Fibroblast of peridontal ligament (primary cell): ENCODE measurements at regions not wholly inside any gene's neighbourhood (a gene's known extent, or its start where the extent isn't known, plus 50 kb on each side); places are given as distances from the start of the nearest gene placed in this dataset.

Source experiments
- DNase-seq: peaks from one replicate; pipeline ENCODE4 v3.0.0-alpha.2; 2010; ENCODE audit errors: extremely low read depth

DNA sequence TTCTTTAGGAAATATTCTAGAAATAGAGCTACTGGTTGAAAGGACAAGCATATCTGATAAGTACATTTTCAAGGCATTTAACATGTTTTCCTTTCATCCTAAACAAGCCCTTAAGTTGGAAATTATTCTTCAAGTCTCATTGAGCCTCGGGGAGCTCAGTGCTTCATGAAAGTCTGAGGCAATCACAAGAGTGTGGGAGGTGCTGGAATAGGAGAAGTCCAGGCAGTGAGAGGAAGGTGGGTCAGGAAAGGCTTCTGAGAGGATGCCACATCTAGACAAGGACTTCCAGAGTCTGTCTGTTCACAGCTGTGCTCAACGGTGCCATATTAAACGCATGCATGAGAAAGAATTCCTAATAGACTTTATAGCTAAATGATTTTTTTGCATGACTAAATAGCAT lies 69.8 kb downstream of the CD83 start:
- no peak for DNase-seq

DNA sequence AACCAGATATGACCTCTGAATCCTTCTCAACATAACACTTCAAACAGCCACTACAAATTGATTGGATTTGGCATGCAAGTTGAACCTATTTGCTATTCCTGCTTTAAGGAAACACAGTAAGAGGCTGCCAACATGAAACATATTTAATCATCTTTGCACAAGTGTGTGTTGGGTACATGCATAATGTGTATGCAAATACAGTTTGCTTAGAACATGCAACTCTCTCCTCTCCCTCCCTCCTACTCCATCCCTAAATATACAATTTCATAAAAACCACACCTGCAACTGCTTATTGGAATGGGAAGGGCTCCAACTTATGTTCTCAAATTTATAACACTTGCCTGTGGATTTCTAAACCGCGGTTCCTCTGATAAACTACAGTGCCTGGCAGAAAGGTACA lies 71.5 kb downstream of the CD83 start:
- no peak for DNase-seq

DNA sequence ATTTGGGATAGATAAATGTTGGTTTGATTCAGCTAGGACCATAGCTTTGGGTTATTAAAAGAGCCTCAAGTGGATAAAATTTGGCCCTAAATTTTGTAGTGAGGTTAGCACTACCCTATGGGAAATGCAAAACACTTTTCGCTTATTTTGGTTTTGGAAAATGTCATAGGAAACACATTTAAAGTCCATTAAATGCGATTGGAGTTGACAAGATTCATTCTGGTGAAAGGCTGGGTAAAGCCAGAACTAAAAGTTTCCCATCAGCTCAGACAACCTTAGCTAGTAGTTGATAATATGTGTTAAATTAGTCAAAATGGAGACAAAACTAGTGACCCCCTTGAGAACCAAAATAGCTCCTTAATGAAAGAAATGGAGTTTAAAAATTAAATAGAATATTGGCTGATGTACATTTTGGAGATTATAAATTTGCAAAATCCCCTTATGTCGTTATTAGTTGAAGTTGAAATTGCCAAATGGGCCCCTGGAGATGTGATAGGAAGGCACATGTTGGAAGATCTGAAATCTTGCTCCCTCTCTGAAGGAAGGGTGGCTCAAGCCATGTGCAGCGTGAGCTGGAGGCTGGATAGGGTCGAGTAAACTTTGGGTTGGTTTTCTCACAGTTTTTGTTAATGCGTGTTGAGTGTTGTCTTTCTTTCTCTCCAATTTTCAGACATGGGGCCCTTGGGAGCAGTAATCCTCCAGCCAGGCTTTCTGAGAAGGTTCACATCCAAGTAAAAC lies 72.8 kb downstream of the CD83 start:
- no peak for DNase-seq

DNA sequence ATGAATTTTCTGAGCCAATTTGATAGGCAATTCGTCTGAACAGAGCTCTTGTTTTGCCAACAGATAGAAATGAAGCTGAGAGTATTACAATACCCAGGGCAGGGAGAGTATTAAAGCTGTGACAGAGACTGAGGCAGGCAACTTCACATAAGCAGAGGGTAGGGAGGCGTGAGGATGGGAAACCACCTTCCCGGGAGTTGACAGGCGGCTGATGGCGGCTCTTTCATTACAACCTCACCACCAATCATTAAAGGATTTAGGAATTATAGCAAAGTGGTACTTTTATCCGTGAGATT lies 73.3 kb downstream of the CD83 start:
- DNase-seq, result no peak

DNA sequence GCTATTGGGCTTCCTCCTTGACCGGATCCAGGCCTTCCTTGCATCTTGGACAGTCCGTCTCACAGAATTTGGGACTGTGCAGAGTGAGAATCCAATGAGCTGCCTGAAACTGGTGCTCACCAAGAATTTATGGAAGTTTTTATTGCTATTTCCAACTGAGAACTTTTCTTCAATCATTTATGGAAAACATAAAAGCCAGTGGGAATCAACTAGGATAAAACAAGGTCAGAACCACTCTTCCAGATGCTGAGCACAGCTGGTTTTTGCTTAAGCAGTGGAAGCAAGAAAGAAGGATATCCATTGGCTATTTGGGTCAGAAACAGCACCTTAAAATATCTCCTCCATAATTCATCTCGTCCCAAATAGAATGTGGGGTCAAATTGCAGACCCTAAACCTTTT lies 74.2 kb downstream of the CD83 start:
- no peak for DNase-seq

DNA sequence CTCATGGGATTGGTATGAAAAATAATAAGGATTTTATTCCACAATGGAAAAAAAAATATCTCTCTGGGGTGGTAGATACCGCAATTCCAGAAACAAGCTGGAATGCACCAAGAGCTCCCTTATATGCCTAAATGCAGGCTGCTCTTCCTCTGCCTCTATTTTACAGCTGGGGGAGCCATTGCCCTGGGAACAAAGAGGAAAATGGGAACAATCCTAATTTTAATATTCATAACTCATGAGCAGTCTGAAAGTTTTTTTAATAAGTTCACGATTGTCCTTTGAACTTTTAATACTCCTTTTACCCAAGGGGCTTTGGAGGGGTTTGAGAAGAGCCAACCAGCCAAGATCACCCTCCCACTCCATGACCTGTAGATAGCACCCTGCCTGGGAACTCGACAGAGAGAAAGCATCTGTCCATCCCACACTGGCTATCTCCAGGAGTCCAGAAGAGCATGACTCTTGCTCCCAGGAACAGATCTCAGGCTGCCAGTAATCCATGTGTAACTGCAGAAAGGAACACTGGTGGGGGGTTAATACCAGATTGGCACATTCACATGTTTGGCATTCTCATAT lies 74.7 kb downstream of the CD83 start:
- DNase-seq, result no peak

DNA sequence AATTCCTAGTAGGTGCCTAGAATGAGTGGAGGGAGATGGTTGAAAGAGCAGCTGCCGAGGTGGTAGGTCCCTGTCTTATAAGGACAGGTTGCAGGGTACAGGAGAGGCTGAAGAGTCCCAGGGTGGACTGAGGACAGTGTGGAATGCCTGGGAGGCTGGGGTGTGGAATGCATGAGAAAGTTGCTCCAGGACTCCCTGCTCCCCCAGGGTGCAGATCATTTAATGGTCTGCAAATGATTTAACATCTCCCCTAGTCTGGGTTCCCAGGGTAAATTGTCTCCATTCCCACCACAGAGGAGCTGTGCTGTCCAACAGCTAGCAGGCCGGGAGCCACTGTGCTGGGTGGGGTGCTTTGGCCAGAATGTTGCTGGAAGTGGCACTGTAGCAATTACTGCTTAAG lies 76.0 kb downstream of the CD83 start:
- no peak for DNase-seq

DNA sequence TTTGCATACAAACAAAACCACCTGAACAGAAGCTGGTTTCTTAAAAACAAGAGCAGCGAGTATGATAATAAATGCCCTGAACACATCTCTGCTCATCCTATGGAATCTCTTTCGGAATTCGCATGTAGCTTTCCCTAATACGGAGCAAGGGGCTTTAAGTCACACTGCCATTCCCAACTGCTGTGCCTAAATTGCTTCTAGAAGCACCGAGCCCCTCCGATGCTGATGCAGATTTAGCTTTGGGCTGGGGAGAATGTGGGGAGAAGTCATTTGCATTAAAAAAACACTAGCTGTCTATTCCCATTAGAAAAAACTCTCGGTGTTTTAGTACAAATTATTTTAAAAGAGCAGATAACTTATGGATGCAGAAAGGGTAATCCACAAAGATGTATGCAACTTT lies 76.9 kb downstream of the CD83 start:
- DNase-seq, result no peak

DNA sequence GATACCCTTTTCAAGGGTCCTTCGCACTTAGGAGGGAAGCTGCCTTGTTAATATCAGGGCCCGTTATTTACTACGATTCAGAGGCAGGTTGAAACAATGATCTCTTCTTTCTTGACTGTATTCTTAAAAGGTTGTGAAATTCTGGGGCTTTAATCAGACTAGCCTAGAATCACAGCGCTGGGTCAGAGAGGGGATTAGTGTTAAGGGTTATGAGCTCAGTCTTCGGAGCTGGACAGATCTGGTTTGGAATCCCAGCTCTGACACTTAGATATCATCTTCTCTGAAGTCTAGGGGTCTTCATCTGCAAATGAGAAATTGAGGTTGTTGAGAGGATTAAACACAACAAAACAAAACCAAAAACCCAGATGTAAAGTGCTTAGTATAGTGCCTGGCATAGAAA lies 77.4 kb downstream of the CD83 start:
- DNase-seq, result no peak

DNA sequence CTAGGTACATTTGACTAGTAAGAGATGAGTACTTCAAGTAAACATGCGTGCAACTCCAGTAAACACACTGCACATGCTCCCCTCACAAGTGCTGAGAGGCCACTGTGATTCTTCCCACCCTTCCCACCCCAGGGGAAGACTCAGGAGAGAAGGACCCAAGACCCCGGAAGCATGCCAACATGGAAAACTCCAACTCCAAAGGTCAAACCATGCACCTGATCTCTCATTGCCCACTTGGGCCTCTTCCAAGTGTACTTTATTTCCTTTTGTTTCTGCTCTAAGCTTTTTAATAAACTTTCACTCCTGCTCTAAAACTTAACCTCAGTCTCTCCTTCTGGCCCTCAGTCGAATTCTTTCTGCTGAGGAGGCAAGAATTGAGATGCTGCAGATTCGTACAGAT lies 78.5 kb downstream of the CD83 start:
- no peak for DNase-seq

DNA sequence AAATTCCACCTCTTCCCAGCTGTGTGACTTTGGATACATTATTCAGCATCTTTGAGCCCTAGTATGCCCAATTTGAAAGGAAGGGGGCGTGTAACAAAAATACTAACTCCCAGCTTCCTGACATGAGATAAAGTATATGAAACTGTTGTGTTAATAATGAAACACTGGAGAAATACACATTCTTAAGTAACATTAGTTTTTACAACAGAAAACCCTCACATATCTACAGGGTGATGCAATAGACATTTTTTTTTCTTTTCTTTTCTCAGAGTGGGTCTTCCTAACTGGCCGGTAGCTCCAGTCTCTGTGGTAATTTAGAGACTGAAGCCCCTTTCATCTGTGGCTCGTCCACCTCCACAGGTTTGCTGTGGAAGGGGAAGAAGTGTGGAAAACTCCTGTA lies 79.5 kb downstream of the CD83 start:
- no peak for DNase-seq

DNA sequence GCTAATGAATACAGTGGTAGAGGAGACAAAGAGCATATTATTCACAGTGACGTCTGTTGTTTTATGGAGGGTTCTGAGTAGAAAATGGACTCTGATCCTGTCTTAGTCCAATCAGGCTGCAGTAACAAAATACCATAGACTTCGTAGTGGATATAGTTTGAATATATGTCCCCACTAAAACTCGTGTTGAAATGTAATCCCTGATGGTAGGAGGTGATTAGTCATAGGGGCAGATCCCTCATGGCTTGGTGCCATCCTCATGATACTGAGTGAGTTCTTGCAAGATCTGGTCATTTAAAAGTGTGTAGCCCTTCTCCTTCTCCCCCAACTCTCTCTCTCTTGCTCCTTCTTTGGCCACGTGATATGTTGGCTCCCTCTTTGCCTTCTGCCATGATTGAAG lies 82.5 kb downstream of the CD83 start:
- peak; percentile 45 for DNase-seq

DNA sequence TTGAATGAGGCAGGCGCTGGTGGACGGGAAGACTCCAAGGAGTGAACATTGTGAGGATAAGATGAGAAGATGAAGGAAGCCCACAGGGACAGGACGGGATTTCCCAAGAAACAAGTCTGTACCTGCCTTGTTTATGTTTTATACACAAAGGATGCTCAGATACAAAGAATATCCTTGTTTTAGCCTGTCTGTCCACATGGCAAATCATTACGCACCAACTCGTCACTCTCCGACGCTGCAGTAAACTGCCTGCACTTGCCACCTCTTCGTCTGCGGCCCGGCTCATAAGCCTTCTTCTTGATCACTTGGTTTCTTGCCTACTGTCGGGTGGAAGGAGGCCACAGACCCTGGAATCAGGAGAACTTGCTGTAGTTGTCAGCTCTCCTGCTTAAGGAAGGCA lies 85.4 kb downstream of the CD83 start:
- DNase-seq, result no peak

DNA sequence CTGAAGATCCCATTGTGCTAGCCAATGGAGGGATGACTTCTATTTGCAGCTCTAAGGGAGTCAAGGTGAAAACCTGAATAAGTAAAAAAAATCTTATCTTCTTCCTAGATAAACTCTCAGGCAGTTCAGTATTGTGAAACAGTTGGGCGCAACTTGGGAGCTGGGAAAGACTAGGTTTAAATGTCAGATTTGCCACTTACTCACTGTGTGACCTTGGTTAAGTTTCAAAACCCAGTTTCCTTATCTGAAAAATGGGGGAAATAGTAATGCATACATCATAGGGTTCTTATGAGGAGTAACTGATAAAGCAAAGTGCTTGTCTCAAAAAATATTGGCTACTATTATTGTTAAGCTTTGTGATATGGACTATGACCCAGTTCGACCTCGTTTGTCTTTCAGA lies 88.8 kb downstream of the CD83 start:
- DNase-seq, result no peak

DNA sequence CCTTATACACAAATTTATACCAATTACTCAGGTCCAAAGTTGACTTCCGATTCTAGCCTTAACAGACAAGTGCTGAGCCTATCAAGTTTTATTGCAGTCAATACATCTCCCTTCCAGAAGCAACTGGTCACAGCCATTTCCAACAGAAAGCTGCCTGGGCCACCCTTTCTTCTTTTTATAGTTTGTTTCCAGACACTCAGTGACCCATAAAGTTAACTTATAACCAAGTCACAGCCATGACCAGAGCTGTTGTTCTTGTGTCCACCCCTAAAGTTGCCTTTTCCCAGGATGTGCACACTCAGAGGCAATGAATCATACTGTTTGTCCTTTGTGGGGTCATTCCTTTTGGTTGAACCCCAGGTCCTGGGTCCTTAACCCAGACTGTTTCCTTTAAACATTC lies 89.9 kb downstream of the CD83 start:
- DNase-seq, result no peak

DNA sequence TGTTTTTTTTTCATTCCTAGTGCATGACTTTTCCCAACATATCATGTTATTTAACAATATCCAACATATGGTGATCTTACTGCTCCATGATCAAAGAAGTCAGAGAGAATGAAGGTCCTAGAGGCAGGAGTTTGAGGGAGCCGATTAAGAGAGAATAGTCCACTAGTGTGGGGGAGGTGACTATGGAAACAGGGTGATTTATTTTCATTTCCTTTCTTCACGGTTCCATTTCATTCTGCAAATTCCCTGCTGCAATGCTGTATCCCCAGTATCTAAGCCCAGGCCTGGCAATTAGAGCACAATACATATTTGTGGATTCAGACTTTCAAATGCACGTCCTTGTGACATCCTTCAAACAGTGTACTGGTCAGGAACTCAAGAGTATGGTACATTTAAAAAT lies 91.4 kb downstream of the CD83 start:
- DNase-seq, result no peak

DNA sequence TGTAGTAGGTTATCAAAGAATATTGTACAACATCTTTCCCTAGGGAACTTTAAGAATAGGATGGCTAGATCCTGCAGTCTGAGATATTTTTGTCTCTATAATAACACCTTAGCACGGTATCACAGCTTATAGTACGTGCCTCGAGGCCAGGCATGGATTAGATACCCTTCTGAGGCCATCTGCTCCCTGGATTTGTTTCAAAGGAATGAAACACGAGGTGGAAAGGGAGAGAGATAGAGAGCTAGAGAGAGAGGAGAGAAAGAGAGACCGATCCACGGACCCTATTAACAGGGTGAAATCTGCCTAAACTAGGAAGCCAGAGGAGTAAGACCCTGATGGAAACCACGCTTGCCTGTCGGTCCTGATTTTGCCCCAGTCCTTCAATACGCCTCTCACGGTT lies 92.5 kb downstream of the CD83 start:
- no peak for DNase-seq

DNA sequence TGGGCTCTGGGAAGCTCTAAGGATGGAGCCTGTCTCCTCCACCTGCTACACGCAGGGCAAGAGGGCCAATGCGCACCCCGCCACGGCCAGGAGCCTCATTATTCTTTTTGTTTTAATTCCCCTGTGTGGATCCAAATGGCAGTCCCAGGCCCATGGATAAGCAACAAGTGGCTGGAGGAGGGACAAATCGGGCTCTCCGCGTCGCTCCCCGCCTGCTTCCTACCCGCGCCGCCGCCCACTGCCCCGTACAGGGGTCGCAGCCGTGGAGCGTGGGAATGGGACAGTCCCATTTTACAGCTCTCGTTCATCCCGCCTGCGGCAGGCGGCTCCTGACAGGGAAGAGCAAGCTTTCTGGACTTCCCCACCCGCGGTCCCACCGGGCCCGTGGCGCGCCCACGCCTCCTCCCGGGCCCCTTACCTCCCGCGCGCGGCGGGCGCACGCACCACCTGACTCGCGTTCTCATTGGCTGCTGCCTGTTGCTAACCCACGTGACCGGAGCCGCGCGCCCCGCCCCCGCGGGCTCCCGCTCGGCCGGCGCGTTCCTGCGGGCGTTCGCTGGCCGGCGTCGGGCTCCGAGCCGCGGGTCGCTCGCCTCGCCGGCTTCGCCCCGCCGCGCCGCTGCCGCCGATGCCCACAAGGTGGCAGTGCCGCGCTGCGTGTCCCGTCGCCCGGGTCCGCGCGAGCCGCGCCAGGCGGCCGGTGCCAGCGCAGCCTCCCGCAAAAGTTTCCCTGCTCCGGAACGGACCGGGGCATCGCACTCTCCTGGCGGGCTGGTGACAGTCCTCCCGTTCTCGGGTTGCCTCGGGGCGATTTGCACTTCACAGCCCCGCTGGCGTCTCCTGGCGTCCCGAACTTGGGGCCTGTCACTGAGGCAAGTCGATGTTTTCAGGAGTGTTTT lies 93.3 kb downstream of the CD83 start:
- peak; percentile 79 for DNase-seq

DNA sequence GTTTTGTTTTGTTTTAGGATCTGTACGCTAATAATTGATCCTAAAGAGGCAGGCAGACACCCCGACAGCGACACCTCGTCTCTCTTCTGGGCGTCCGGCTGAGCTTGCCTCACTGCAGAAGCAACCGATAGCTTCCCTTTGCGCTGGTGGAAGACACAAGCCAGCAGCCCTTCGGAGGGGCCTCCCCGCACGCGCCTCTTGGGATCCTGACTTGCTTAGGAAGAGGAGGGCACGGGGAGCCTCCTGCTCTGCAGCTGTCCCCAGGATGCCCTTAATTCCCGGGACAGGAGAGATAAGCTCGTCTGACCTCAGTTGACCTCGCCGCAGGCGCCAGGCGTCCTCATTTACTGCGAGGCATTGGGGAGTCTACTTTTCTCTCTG lies 94.0 kb downstream of the CD83 start:
- DNase-seq, result peak; percentile 43

DNA sequence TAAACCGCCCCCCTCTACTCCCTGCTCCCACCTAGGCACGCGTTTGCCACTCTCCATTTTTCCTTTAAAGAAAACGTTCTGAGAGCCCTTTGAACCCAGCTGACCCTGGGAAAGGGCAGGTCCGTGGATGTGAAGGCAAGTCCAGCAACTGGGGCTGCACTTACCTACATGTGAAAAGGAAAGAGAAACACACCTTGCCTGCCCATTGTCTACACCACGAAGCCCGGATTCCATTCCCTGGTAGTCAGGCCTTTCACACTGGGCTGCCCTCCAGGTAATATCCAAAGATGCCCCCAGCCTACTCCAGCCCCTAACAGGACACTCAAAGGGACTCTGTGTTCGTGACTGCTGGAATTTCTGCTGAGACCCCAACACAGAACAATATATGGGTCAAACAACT lies 94.4 kb downstream of the CD83 start:
- DNase-seq, result no peak

DNA sequence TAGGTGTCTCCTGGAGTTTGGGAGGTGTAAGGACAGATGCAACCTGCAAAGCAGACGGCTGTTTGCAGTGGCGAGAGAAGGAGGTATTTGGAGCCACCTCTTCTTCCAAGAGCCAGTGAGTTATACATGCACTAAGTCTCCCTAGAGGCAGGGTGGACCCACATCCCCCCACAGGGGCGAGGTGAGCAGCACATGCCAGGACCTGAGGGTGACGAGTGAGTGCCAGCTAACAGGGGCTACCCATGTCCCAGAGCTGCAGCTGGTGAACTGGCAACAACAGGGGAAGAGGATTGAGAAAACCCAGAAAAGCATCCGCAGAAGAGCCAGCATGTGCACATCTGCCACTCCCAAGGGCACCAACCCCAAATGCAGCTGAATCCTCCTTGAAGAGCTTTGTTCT lies 95.1 kb downstream of the CD83 start:
- no peak for DNase-seq

DNA sequence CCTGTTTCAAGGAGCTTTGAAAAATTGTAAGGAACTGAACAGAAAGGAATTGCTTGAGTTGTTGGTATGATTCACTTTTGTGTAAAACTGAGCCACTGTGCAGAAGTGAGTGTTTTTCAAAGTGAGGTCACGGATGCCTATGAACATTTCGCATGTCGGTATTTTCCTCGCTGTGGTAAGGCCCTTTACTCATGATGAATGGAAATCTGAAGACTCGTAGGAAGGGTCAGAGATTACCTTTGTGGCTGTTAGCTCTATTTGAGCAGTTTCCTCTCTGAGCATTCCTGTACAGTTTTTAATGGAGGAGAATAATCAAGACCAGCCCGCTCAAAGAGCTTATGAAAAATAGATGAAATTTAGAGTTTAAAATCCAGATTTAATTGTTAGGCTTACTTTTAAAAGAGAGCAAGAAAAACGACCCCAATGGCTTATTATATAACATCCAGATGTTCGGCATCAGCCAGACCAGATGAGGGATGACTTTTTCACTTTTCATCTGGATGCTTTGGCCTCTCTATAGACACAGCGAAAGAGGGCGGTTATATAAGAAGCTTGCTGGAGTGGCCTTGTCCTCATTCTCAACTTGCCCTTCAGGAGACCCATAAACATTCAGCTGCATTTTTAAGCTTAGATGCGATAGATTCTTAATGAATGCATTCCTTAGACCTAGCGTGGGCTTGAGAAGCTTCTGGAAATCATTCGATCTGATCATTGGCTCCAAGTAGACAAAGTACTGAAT lies 99.5 kb downstream of the CD83 start:
- no peak for DNase-seq
